Activated naive CD4-positive, alpha-beta T cell treated with anti-CD3 and anti-CD28 coated beads, Interleukin-2, amount 50 U/mL, for 24 hours (primary cell): ENCODE measurements at regions not wholly inside any gene's neighbourhood (a gene's known extent, or its start where the extent isn't known, plus 50 kb on each side); places are given as distances from the start of the nearest gene placed in this dataset.

Experiments
- H3K27ac Mint-ChIP-seq: one replicate; pipeline ENCODE4 v1.8.0; 2021; ENCODE audit warnings: mild to moderate bottlenecking, mixed read lengths
- H3K27me3 Mint-ChIP-seq: one replicate; pipeline ENCODE4 v1.8.0; 2021; ENCODE audit warnings: mixed read lengths
- H3K36me3 Mint-ChIP-seq: one replicate; pipeline ENCODE4 v1.8.0; 2021; ENCODE audit warnings: mixed read lengths
- H3K4me1 Mint-ChIP-seq: one replicate; pipeline ENCODE4 v1.8.0; 2021; ENCODE audit warnings: mixed read lengths
- H3K4me3 Mint-ChIP-seq: one replicate; pipeline ENCODE4 v1.8.0; 2021; ENCODE audit warnings: mild to moderate bottlenecking, mixed read lengths
- H3K9me3 Mint-ChIP-seq: one replicate; pipeline ENCODE4 v1.8.0; 2021; ENCODE audit warnings: mixed read lengths

- peaks cover 1% of the 10 kb centered on the region for H3K27me3 Mint-ChIP-seq
Observed at GRCh38 chr7:41796331-41796730, 93.4 kb upstream of the INHBA start.

GRCh38 chr7:41795276-41795833, 92.5 kb upstream of the INHBA start:
- H3K4me3 Mint-ChIP-seq = no peak overlapping the region
- peaks cover 1% of the 10 kb centered on the region for H3K27me3 Mint-ChIP-seq
- H3K4me1 Mint-ChIP-seq = no peaks in the 10 kb centered on the region
- no peaks in the 10 kb centered on the region for H3K9me3 Mint-ChIP-seq
- H3K27ac Mint-ChIP-seq = no peak overlapping the region
- no peaks in the 10 kb centered on the region for H3K36me3 Mint-ChIP-seq

More at GRCh38 chr7:41796331-41796730, 93.4 kb upstream of the INHBA start:
- H3K9me3 Mint-ChIP-seq = no peaks in the 10 kb centered on the region
- no peaks in the 10 kb centered on the region for H3K4me1 Mint-ChIP-seq
- no peak overlapping the region for H3K27ac Mint-ChIP-seq
- H3K4me3 Mint-ChIP-seq = no peak overlapping the region
- no peaks in the 10 kb centered on the region for H3K36me3 Mint-ChIP-seq

GRCh38 chr7:41793556-41793955, 90.7 kb upstream of the INHBA start:
- H3K4me3 Mint-ChIP-seq = no peak overlapping the region
- H3K4me1 Mint-ChIP-seq = no peaks in the 10 kb centered on the region
- no peak overlapping the region for H3K27ac Mint-ChIP-seq
- peaks cover 1% of the 10 kb centered on the region for H3K27me3 Mint-ChIP-seq
- no peaks in the 10 kb centered on the region for H3K36me3 Mint-ChIP-seq
- no peaks in the 10 kb centered on the region for H3K9me3 Mint-ChIP-seq

GRCh38 chr7:41792120-41792519, 89.2 kb upstream of the INHBA start:
- Mint-ChIP-seq H3K27ac (no peak overlapping the region), H3K4me3 (no peak overlapping the region), H3K36me3 (no peaks in the 10 kb centered on the region), H3K4me1 (no peaks in the 10 kb centered on the region), H3K27me3 (peaks cover 1% of the 10 kb centered on the region), H3K9me3 (no peaks in the 10 kb centered on the region)

GRCh38 chr7:41788556-41788955, 85.7 kb upstream of the INHBA start:
- Mint-ChIP-seq H3K27me3 (no peaks in the 10 kb centered on the region), H3K36me3 (no peaks in the 10 kb centered on the region), H3K4me3 (no peak overlapping the region), H3K27ac (no peak overlapping the region), H3K4me1 (no peaks in the 10 kb centered on the region), H3K9me3 (no peaks in the 10 kb centered on the region)

- no peaks in the 10 kb centered on the region for H3K4me1 Mint-ChIP-seq
- H3K27ac Mint-ChIP-seq = no peak overlapping the region
- no peak overlapping the region for H3K4me3 Mint-ChIP-seq
- no peaks in the 10 kb centered on the region for H3K36me3 Mint-ChIP-seq
- H3K9me3 Mint-ChIP-seq = no peaks in the 10 kb centered on the region
- no peaks in the 10 kb centered on the region for H3K27me3 Mint-ChIP-seq
Observed at GRCh38 chr7:41787651-41788350, 84.9 kb upstream of the INHBA start.

GRCh38 chr7:41786944-41787343, 84.1 kb upstream of the INHBA start:
- H3K36me3 Mint-ChIP-seq = no peaks in the 10 kb centered on the region
- H3K27me3 Mint-ChIP-seq = no peaks in the 10 kb centered on the region
- no peaks in the 10 kb centered on the region for H3K4me1 Mint-ChIP-seq
- no peak overlapping the region for H3K27ac Mint-ChIP-seq
- H3K9me3 Mint-ChIP-seq = no peaks in the 10 kb centered on the region
- H3K4me3 Mint-ChIP-seq = no peak overlapping the region

GRCh38 chr7:41786404-41786803, 83.5 kb upstream of the INHBA start:
- Mint-ChIP-seq H3K36me3 (no peaks in the 10 kb centered on the region), H3K4me3 (no peak overlapping the region), H3K27ac (no peak overlapping the region), H3K9me3 (no peaks in the 10 kb centered on the region), H3K4me1 (no peaks in the 10 kb centered on the region), H3K27me3 (no peaks in the 10 kb centered on the region)

DNA sequence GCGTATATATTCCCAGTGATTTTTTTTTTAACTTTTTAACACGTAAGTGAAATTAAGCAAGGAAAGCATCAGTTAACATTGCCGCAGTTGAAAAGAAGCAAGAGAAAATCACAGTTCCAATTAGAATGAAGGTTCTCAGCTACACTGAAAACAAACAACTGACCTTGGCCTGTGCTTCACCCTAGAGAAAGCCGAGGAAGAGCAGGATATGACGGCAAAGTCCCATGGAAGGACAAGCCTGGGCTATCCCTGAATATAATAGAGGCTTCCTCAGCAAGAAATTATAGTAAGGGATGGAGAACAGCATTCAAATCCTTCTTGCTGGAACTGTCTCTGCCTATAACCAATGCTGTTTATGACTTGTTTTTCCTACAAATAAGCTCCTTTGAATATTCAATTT, 83.0 kb upstream of the INHBA start:
- no peak overlapping the region for H3K27ac Mint-ChIP-seq
- H3K4me1 Mint-ChIP-seq = no peaks in the 10 kb centered on the region
- no peaks in the 10 kb centered on the region for H3K27me3 Mint-ChIP-seq
- no peaks in the 10 kb centered on the region for H3K9me3 Mint-ChIP-seq
- H3K4me3 Mint-ChIP-seq = no peak overlapping the region
- H3K36me3 Mint-ChIP-seq = no peaks in the 10 kb centered on the region

DNA sequence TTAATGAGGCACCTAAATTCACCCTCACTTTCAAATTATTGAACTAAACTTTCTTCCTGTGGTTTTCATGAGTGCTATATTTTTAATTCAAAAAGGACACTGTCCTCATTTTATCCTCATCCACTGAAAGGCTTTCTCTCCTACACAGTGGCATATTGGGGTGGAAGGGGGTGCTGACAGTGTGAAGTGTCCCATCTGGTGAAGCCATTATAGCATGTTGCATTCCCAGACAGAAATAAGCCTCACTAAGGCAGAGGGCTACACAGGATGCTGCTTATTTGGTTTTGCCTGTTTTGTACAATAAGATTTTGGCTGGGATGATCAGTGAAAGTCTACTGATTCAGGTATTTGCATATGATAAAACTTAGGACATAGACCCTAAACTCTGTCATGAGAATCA, 82.4 kb upstream of the INHBA start:
- H3K9me3 Mint-ChIP-seq = no peaks in the 10 kb centered on the region
- H3K27me3 Mint-ChIP-seq = no peaks in the 10 kb centered on the region
- H3K27ac Mint-ChIP-seq = no peak overlapping the region
- no peaks in the 10 kb centered on the region for H3K4me1 Mint-ChIP-seq
- H3K4me3 Mint-ChIP-seq = no peak overlapping the region
- no peaks in the 10 kb centered on the region for H3K36me3 Mint-ChIP-seq

DNA sequence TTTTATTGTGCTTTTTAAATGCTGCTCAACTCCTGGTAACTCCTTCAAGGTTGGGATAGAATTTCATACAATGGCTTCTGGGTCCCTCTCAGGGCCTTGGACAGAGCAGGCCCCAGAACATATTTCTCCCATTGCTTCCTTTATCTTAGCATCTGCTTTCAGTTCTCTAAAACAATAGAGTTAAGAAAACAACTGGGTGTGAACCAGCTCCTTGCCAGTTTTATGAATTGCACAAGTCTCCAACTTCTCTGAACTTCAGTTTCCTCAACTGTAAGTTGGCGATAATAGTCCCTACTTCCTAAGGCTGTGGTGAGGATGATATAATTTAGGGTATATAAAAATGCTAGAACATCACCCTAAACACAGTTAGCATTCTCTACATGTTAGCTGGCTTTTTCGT, 77.0 kb upstream of the INHBA start:
- Mint-ChIP-seq H3K9me3 (no peaks in the 10 kb centered on the region), H3K27me3 (peaks cover 1% of the 10 kb centered on the region), H3K4me1 (no peaks in the 10 kb centered on the region), H3K4me3 (no peak overlapping the region), H3K36me3 (no peaks in the 10 kb centered on the region), H3K27ac (no peak overlapping the region)

GRCh38 chr7:41777894-41778596, 75.2 kb upstream of the INHBA start:
- Mint-ChIP-seq H3K9me3 (no peaks in the 10 kb centered on the region), H3K27ac (no peak overlapping the region), H3K36me3 (no peaks in the 10 kb centered on the region), H3K4me3 (no peak overlapping the region), H3K4me1 (no peaks in the 10 kb centered on the region), H3K27me3 (peaks cover 1% of the 10 kb centered on the region)

DNA sequence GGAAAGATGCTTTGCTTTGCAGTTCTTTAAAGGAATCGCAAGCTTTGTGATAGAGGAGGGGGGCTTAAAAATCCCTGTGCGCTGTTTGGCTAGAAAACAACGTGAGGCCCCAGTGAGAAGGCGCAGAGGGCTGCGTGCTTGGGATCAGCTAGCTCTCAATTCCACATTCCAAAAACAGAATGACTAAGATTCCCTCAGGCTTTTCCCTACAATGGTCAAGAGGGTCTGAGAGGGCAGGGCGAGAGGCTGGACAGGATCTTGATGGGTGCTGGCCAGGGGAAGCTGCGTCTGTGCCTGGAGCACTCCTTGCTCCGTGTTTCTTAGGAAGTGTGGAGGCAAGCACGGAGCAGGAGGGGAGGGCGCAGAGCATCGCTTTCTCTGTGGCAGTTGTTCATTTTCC, 72.1 kb upstream of the INHBA start:
- H3K36me3 Mint-ChIP-seq = no peaks in the 10 kb centered on the region
- no peak overlapping the region for H3K4me3 Mint-ChIP-seq
- no peaks in the 10 kb centered on the region for H3K4me1 Mint-ChIP-seq
- peaks cover 1% of the 10 kb centered on the region for H3K27me3 Mint-ChIP-seq
- no peak overlapping the region for H3K27ac Mint-ChIP-seq
- no peaks in the 10 kb centered on the region for H3K9me3 Mint-ChIP-seq

DNA sequence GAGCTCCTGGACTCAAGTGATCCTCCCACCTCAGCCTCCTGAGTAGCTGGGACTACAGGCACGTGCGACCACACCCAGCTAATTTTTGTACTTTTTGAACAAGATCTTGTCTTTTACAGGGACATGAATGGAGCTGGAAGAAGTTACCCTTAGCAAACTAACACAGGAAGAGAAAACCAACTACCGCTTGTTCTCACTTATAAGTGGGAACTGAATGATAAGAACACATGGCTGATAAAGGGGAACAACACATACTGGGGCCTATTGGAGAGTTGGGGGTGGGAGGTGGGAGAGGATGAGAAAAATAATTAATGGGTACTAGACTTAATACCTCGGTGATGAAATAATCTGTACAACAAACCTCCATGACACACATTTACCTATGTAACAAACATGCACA, 70.9 kb upstream of the INHBA start:
- Mint-ChIP-seq H3K27ac (no peak overlapping the region), H3K4me3 (no peak overlapping the region), H3K36me3 (no peaks in the 10 kb centered on the region), H3K9me3 (no peaks in the 10 kb centered on the region), H3K4me1 (no peaks in the 10 kb centered on the region), H3K27me3 (peaks cover 1% of the 10 kb centered on the region)

GRCh38 chr7:41771717-41772116, 68.8 kb upstream of the INHBA start:
- Mint-ChIP-seq H3K4me3 (no peak overlapping the region), H3K27me3 (no peaks in the 10 kb centered on the region), H3K9me3 (no peaks in the 10 kb centered on the region), H3K4me1 (no peaks in the 10 kb centered on the region), H3K27ac (no peak overlapping the region), H3K36me3 (no peaks in the 10 kb centered on the region)

- no peaks in the 10 kb centered on the region for H3K4me1 Mint-ChIP-seq
- H3K27ac Mint-ChIP-seq = no peak overlapping the region
- H3K9me3 Mint-ChIP-seq = no peaks in the 10 kb centered on the region
- no peaks in the 10 kb centered on the region for H3K36me3 Mint-ChIP-seq
- no peak overlapping the region for H3K4me3 Mint-ChIP-seq
- H3K27me3 Mint-ChIP-seq = no peaks in the 10 kb centered on the region
Observed at GRCh38 chr7:41769162-41769561, 66.3 kb upstream of the INHBA start.
